ENCODE measurements at regions not wholly inside any gene's neighbourhood (a gene's known extent, or its start where the extent isn't known, plus 50 kb on each side); places are given as distances from the start of the nearest gene placed in this dataset.

DNA sequence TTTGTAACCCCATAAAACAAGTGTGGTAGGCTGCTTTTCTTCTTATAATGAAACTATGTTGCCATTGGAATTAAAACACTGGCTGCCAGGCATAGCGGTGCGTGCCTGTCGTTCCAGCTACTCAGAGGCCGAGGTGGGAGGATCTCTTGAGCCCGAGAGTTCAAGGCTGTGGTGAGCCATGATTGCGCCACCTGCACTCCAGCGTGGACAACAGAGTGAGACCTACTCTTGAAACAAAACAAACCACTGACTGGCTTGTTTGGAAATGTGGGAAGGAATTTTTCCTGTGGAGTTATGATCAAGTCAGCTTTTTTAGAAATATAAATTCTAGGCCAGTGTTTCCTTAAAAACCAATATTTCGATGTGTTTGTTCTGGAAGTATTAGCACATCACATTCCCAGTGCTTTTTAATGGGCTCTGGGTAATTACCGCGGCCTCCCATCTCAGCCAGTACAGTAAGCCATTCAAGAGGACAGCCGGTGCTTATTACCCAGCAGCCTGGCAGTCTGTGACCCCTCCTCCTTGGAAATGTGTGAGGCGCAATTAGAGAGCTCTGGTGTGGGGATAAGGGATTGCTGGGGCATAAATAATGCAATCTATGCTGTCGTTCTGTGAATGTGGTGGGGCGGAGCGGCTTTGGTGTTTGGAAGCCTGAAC, 58.3 kb upstream of the TRAK1 start:
- no peak for DNase-seq (ENCODE audit: low spot score in 2 of 2, unreplicated experiment in 2 of 2)

DNA sequence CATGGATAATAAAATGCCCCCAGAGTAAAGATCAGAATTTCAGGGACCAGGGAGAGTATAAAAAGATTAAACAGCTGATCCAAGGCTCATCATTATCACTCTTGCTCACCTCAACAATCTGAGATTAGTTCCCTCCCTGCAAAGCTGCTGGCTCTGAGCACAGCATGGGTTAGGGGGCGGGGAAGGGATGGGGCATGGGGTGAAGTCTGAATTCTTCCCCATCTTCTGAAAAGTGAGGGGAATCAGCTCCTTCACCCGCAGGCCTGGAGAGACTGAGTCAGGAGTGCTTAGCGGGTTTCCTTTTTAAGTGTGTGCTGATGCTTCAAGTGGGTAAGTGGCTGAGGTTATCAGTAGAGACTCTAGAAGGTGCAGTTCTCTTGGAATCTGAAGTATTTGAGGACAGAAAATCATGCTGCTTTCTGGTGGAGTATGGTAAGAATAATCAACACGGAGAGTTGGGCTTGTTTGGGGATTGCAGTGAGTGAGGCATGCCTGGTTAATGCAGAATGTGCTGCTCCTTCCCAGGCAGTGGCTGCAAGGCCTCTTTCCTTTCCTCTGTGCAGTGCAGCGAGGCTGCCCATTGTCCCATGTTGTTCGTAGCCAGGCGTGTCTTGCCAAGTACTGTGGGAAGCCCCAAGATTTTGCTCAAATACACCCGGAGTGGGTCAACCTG, 59.2 kb upstream of the TRAK1 start:
- no peak for TF ChIP-seq CTCF (IDR thresholded peaks at IDR 0.05; ENCODE audit: unreplicated experiment)
- Mint-ChIP-seq H3K27me3 (ENCODE audit: low read depth) (no peaks in the 10 kb centered on the region), H3K36me3 (peaks cover 19% of the 10 kb centered on the region), H3K4me1 (peaks cover 38% of the 10 kb centered on the region), H3K27ac (peak overlapping the region; percentile 92), H3K4me3 (no peak overlapping the region), H3K9me3 (peaks cover 8% of the 10 kb centered on the region)
- DNase-seq (ENCODE audit: low spot score in 2 of 2, unreplicated experiment in 2 of 2): no peak

More for the DNA sequence above, 58.3 kb upstream of the TRAK1 start:
- Mint-ChIP-seq H3K27me3 (ENCODE audit: low read depth) (no peaks in the 10 kb centered on the region), H3K36me3 (peaks cover 19% of the 10 kb centered on the region), H3K4me1 (peaks cover 39% of the 10 kb centered on the region), H3K4me3 (no peak overlapping the region), H3K9me3 (peaks cover 8% of the 10 kb centered on the region), H3K27ac (peak overlapping the region; percentile 92)
- no peak for TF ChIP-seq CTCF (IDR thresholded peaks at IDR 0.05; ENCODE audit: unreplicated experiment)

DNA sequence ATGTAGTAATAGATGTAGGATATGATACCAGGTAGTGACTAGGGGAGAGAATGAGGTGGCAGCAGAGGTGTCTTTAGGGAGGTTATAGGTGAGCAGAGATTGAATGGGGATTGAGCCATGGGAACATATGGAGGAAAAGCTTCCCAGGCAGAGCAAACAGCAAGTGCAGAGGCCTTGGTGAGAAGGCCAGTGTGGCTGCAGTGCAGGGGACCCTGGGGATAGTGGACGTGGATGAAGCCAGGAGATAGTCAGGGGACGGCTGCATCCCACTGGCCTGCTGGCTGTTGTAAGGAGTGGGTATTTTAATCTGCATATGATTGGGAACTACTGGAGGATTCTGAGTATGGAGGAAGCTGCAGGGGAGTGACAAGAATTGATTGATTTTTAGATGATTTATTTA, 62.7 kb upstream of the TRAK1 start:
- peak overlapping the region; percentile 1 for H3K27ac Mint-ChIP-seq
- peaks cover 8% of the 10 kb centered on the region for H3K9me3 Mint-ChIP-seq
- TF ChIP-seq CTCF (IDR thresholded peaks at IDR 0.05; ENCODE audit: unreplicated experiment): no peak
- no peak overlapping the region for H3K4me3 Mint-ChIP-seq
- H3K36me3 Mint-ChIP-seq: peaks cover 7% of the 10 kb centered on the region
- H3K27me3 Mint-ChIP-seq (ENCODE audit: low read depth): no peaks in the 10 kb centered on the region
- peaks cover 51% of the 10 kb centered on the region for H3K4me1 Mint-ChIP-seq
- DNase-seq (ENCODE audit: low spot score in 2 of 2, unreplicated experiment in 2 of 2): no peak

GRCh38 chr3:42027571-42027970, 63.6 kb upstream of the TRAK1 start:
- H3K36me3 Mint-ChIP-seq: peaks cover 7% of the 10 kb centered on the region
- peaks cover 49% of the 10 kb centered on the region for H3K4me1 Mint-ChIP-seq
- no peak for TF ChIP-seq CTCF (IDR thresholded peaks at IDR 0.05; ENCODE audit: unreplicated experiment)
- H3K9me3 Mint-ChIP-seq: peaks cover 8% of the 10 kb centered on the region
- DNase-seq (ENCODE audit: low spot score in 2 of 2, unreplicated experiment in 2 of 2): no peak
- no peak overlapping the region for H3K4me3 Mint-ChIP-seq
- H3K27me3 Mint-ChIP-seq (ENCODE audit: low read depth): no peaks in the 10 kb centered on the region
- H3K27ac Mint-ChIP-seq: no peak overlapping the region

DNA sequence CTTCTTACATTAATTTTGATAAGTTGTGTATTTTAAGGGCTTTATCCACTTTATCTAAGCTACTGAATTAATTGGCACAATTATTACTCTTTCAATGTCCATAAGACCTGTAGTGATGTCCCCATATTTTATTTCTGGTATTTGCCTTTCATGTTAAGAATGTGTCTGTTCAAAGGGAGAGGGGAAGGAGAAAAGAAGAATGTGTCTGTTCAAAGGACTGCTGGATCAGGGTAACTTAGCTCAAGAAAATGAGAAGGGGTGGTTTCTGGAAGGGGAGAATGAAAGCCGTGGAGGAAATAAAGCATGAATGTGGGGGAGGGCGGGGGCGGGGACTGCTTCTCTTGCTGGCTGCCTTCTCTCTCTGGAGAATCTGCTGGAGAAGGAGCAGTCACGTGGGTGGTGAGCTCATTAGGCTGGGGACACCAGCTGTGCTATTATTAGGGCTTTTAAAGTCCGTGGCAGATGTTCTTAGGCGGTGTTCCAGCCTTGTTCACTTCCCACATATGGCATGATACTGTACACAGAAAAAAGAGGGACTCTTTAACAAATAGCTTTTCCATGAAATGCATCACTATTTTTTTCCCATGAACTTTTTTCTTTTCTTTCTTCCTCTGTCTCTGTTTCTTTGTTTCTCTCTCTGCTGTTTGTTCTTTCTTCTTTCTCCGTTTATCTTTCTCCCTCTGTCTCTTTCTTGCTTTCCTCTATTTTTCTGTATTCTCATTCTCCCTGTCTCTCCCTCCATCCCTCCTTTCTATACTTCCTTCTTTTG, 63.7 kb upstream of the ULK4 start:
- H3K4me1 Mint-ChIP-seq: peaks cover 55% of the 10 kb centered on the region
- peak overlapping the region; percentile 99 for H3K27ac Mint-ChIP-seq
- peaks cover 8% of the 10 kb centered on the region for H3K9me3 Mint-ChIP-seq
- peak; percentile 55 to 79 for DNase-seq (ENCODE audit: low spot score in 2 of 2, unreplicated experiment in 2 of 2)
- H3K27me3 Mint-ChIP-seq (ENCODE audit: low read depth): no peaks in the 10 kb centered on the region
- peak overlapping the region; percentile 46 for H3K4me3 Mint-ChIP-seq
- no peak for TF ChIP-seq CTCF (IDR thresholded peaks at IDR 0.05; ENCODE audit: unreplicated experiment)
- peaks cover 7% of the 10 kb centered on the region for H3K36me3 Mint-ChIP-seq

All from mesothelial cell of epicardium (in vitro differentiated cells).